ENCODE measurements at regions not wholly inside any gene's neighbourhood (a gene's known extent, or its start where the extent isn't known, plus 50 kb on each side); places are given as distances from the start of the nearest gene placed in this dataset.

GRCh38 chr1:10901891-10902805 lies 105.7 kb upstream of the CASZ1 start:
- TF ChIP-seq CTCF (IDR thresholded peaks at IDR 0.05) = no peak
- peaks cover 0 to 19% (median 0%) of the 10 kb centered on the region in 4 donors for H3K4me1 ChIP-seq
- H3K4me3 ChIP-seq = no peak overlapping the region
- peaks cover 0 to 80% of the 10 kb centered on the region in 2 donors for H3K27me3 ChIP-seq
- intact Hi-C loops (cut with DNase I; ENCODE audit: low total_unique reads) = no loop called here
- no peaks in the 10 kb centered on the region for H3K9me3 ChIP-seq
- no peak overlapping the region for H3K27ac ChIP-seq
- DNase-seq = no peak
- no peaks in the 10 kb centered on the region for H3K36me3 ChIP-seq

- TF ChIP-seq CTCF (IDR thresholded peaks at IDR 0.05) = no peak
- Histone ChIP-seq H3K27me3 (peaks cover 0 to 80% of the 10 kb centered on the region in 2 donors), H3K36me3 (no peaks in the 10 kb centered on the region), H3K4me3 (no peak overlapping the region), H3K27ac (no peak overlapping the region), H3K9me3 (no peaks in the 10 kb centered on the region), H3K4me1 (peaks cover 0 to 19% (median 0%) of the 10 kb centered on the region in 4 donors)
- no peak for DNase-seq
- intact Hi-C loops (cut with DNase I; ENCODE audit: low total_unique reads) = no loop called here
These were observed 107.0 kb upstream of the CASZ1 start for GRCh38 chr1:10903421-10903820.

GRCh38 chr1:10903821-10904220 lies 107.4 kb upstream of the CASZ1 start:
- Histone ChIP-seq H3K27me3 (peaks cover 0 to 78% of the 10 kb centered on the region in 2 donors), H3K4me1 (peaks cover 0 to 19% (median 0%) of the 10 kb centered on the region in 4 donors), H3K9me3 (no peaks in the 10 kb centered on the region), H3K36me3 (no peaks in the 10 kb centered on the region), H3K4me3 (no peak overlapping the region), H3K27ac (no peak overlapping the region)
- no peak for TF ChIP-seq CTCF (IDR thresholded peaks at IDR 0.05)
- DNase-seq = no peak
- intact Hi-C loops (cut with DNase I; ENCODE audit: low total_unique reads) = no loop called here

- no peak for DNase-seq
- Histone ChIP-seq H3K27me3 (peaks cover 0 to 73% of the 10 kb centered on the region in 2 donors), H3K4me1 (peaks cover 0 to 15% (median 0%) of the 10 kb centered on the region in 4 donors), H3K9me3 (no peaks in the 10 kb centered on the region), H3K4me3 (no peak overlapping the region), H3K27ac (no peak overlapping the region), H3K36me3 (no peaks in the 10 kb centered on the region)
- no peak for TF ChIP-seq CTCF (IDR thresholded peaks at IDR 0.05)
- intact Hi-C loops (cut with DNase I; ENCODE audit: low total_unique reads) = no loop called here
These were observed 107.8 kb upstream of the TARDBP start for GRCh38 chr1:10904396-10905358.

GRCh38 chr1:10905841-10906655 lies 106.4 kb upstream of the TARDBP start:
- H3K9me3 ChIP-seq = no peaks in the 10 kb centered on the region
- no peak overlapping the region for H3K4me3 ChIP-seq
- intact Hi-C loops (cut with DNase I; ENCODE audit: low total_unique reads) = no loop called here
- no peak for DNase-seq
- TF ChIP-seq CTCF (IDR thresholded peaks at IDR 0.05) = no peak
- H3K27ac ChIP-seq = no peak overlapping the region
- peaks cover 0 to 9% (median 0%) of the 10 kb centered on the region in 4 donors for H3K4me1 ChIP-seq
- no peaks in the 10 kb centered on the region for H3K36me3 ChIP-seq
- peaks cover 0 to 70% of the 10 kb centered on the region in 2 donors for H3K27me3 ChIP-seq

Measured in tibial artery (tissue), 4 donors.